ENCODE measurements at regions not wholly inside any gene's neighbourhood (a gene's known extent, or its start where the extent isn't known, plus 50 kb on each side); places are given as distances from the start of the nearest gene placed in this dataset.
"Not testable (repeated sequence)": the region's sequence is repeated elsewhere in the genome, so short reads cannot be mapped to it uniquely, and the experiment has no call there.

DNA sequence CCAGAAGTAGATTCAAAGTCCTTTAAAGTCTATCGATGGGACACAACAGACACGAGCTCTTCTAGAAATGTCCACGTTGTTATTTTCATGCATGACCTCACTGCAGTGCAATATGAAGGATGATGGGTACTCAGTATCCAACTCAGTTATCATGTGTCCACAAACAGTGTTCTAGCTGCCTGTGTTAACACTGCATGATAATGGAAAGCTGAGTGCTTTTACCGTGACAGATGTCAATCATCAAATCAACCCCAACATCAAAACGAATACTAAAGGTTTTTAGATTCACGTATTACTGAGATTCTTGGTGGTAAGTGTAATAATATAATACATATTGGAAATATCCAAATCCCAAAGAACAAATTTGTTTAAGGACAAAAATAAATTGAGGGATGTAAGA is 394.8 kb upstream of the TENM3 start:
- Histone ChIP-seq H3K4me3 (no peak overlapping the region), H3K27me3 (no peaks in the 10 kb centered on the region), H3K36me3 (no peaks in the 10 kb centered on the region), H3K9me3 (no peaks in the 10 kb centered on the region)
- DNase-seq, result no peak

DNA sequence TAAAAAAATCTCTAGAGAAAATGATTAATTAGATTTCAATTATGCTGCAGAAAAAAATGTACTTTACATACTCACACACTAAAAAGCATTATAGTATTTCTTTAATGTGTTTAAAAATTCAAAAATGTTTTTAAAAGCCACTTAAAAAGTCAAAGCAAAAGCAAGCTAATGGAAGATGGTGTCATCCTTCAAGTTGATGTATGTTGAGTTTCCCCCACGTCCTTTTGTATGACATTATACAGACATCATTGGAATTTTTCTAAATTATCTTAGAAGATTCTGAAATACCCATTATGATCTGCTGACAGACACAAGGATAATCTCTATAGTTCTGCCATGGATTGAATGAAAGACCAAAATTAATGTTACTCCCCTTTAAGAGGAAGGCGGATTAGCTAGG is 393.7 kb upstream of the TENM3 start:
- no peak for DNase-seq
- no peak overlapping the region for H3K4me3 ChIP-seq
- no peaks in the 10 kb centered on the region for H3K9me3 ChIP-seq
- no peaks in the 10 kb centered on the region for H3K36me3 ChIP-seq
- H3K27me3 ChIP-seq, result no peaks in the 10 kb centered on the region

DNA sequence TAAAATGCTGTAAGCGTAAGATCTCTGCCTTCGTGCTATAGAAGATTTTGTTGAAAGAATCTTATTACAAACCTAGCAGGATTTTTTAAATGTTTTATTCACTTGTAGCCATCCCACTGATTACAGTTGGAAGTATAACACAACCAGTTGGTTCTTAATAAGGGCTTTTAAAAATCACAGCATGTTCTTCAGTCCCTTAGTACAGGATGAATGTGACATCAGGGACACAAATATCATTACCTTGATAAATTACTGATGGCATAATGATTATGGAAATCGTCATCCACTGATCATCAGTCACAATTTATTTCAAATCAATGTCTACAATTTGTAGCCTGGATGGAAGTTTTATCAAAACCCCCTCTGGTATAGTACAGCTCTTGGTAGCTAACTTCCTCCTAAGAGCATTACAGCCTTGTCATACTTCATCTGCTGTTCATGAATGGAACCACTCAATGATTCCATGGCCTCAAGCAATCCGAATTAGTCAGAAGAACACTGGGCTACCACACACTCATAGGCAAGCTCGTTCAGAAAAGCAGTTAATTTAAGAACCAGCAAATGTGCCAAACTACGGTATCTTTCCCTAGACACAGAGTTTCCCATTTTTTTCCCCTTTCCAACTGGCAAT is 389.2 kb upstream of the TENM3 start:
- no peak overlapping the region for H3K4me3 ChIP-seq
- H3K27me3 ChIP-seq, result no peaks in the 10 kb centered on the region
- DNase-seq, result no peak
- H3K9me3 ChIP-seq, result no peaks in the 10 kb centered on the region
- no peaks in the 10 kb centered on the region for H3K36me3 ChIP-seq

DNA sequence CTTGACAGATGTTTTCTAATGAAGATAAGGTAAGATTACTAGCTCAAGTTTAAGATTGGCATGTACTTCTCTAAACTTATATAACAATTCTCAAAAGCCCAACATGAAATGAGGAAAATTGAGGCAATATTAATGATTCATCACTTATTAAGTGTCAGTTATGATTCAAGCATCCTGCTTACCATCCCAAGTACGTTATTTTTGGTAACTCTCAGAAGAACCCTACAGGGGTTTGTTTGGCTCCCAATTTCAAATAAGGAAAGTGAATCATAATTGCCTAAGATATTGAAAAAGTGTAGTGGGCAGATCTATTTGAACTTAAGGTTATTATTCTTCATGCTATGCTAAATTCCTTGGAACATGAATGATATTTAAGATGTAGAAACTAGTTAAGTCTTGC is 387.9 kb upstream of the TENM3 start:
- H3K27me3 ChIP-seq, result no peaks in the 10 kb centered on the region
- H3K4me3 ChIP-seq, result no peak overlapping the region
- no peak for DNase-seq
- H3K9me3 ChIP-seq, result no peaks in the 10 kb centered on the region
- H3K36me3 ChIP-seq, result no peaks in the 10 kb centered on the region

DNA sequence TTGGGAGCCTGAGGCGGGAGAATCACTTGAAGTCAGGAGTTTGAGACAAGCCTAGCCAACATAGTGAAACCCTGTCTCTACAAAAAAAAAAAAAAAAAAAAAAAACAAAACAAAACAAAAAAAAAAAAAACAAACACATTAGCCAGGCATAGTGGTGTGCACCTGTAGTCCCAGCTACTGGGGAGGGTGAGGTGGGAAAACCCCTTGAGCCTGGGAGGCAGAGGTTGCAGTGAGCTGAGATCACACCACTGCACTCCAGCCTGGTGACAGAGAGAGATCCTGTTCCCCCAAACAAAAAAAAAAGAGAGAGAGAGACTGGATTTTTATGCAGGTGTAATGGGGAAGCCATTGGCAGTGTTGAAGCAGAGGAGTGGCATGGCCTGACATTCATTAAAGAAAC is 385.7 kb upstream of the TENM3 start:
- DNase-seq, H3K4me3 ChIP-seq, H3K27me3 ChIP-seq, H3K9me3 ChIP-seq, H3K36me3 ChIP-seq: not testable (repeated sequence)

DNA sequence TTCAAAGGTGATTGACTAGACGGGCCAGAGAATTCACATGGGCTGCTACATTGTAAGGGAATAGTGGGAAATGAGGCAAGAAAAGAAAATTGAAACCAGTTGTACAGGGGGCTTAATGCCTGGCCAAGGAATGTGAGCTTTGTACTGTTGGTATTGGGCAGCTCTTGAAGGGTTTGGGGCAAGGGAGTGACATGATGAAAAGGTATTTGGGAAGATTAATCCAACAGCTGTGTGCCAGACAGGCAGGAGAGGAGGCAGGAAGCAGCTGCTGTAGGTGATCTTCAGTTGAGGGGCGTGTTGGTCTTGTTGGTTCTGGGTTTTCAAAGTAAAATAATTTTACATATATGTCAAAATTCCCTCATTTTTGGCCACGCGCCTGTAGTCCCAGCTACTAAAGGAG is 384.5 kb upstream of the TENM3 start:
- H3K27me3 ChIP-seq, result no peaks in the 10 kb centered on the region

DNA sequence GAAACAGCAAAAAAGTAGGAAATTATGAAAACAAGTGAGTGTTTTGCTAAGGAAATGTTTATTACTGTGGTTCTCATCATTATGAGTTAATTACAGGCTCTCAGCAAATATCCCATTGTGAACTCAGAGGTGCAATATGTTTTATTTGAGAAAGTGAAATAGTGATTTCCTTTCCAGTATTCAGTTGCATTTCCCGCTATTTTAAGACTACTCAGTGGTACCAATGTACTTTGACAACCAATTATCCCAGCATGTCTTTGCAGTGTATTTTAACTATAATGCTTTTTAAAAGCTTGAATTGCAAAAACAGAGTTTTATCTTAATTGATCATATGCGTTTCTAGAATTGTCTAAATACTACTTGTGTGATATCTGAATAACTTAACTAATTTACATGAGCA is 383.8 kb upstream of the TENM3 start:
- DNase-seq, result no peak
- H3K27me3 ChIP-seq, result no peaks in the 10 kb centered on the region
- H3K36me3 ChIP-seq, result no peaks in the 10 kb centered on the region
- no peak overlapping the region for H3K4me3 ChIP-seq
- H3K9me3 ChIP-seq, result no peaks in the 10 kb centered on the region

More for the DNA sequence above, 384.5 kb upstream of the TENM3 start:
- Histone ChIP-seq H3K4me3 (no peak overlapping the region), H3K36me3 (no peaks in the 10 kb centered on the region), H3K9me3 (no peaks in the 10 kb centered on the region)
- DNase-seq, result no peak

DNA sequence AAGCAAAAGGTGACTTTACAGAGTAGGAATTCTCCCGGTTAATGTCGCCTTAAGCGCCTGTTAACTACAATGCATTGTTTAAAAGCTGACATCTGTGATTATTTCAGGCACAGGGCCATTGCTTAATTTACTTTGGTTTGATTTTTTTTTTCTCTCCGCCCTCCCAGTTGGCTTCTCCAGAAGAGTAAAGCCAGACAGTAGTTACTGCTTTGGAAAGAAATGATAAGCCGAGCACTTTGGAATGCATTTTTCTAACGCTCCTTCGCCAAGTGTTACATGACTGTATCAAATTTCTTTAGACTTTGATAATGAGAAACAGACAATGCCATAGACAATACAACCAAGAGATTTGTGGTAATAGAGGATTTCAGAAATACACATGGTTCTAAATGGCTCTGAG is 383.0 kb upstream of the TENM3 start:
- no peak overlapping the region for H3K4me3 ChIP-seq
- H3K9me3 ChIP-seq, result no peaks in the 10 kb centered on the region
- no peaks in the 10 kb centered on the region for H3K27me3 ChIP-seq
- H3K36me3 ChIP-seq, result no peaks in the 10 kb centered on the region
- DNase-seq, result no peak

DNA sequence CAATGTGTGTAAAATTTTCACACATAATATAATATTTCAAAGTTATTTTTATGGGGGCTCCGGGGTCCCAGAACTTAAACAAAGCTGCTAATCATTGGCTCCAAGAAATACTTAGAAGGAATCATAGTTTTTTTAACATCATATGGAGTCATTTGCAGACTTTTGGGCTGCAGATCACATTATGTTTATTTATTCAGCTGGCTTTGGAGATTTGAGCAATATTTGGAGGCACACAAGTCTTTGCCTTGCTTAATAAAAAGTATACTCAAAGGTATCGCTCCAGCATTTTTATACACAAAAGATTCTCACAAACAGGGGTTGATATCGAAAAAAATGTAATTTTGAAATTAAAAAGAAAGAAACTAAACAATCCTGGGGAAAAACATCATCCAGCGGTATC is 382.5 kb upstream of the TENM3 start:
- no peak overlapping the region for H3K4me3 ChIP-seq
- H3K36me3 ChIP-seq, result no peaks in the 10 kb centered on the region
- H3K9me3 ChIP-seq, result no peaks in the 10 kb centered on the region
- no peak for DNase-seq
- no peaks in the 10 kb centered on the region for H3K27me3 ChIP-seq

DNA sequence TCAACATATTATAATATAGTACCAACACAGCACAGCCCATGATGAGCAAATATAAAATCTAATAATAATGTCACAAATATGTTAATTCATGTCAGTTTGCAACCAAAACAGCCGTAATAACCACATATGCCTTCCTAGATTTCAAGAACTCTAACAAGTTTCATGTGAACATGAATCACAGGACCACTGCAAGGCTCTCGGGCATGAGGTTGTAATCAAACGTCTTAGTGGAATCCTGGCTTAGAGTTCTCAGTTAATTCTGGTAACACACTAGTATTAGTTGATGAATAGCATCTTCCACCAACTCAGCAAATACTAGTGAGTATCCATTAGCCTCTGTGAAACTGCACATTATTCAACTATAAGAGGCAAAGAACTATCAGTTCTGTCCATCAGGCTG is 379.3 kb upstream of the TENM3 start:
- H3K9me3 ChIP-seq, result no peaks in the 10 kb centered on the region
- no peak overlapping the region for H3K4me3 ChIP-seq
- H3K36me3 ChIP-seq, result no peaks in the 10 kb centered on the region
- H3K27me3 ChIP-seq, result no peaks in the 10 kb centered on the region
- DNase-seq, result no peak

DNA sequence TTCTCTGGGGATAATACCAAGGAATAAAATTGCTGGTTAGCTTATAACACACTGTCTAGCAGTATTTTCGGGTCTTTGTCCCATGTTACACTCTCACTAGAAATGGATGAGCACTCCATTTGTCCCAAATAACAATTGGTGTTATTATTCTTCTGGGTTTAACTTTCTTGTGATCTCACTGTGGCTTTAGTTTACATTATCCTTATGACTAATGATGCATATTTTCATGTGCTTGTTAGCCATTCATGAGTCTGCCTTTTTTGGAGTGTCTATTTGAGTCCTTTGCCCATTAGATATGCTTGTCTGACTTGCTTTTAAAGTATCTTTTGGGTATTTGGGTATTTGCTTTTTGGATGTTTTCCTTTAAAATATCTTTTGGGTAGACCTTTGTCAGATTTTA is 372.9 kb upstream of the TENM3 start:
- Histone ChIP-seq H3K36me3 (no peaks in the 10 kb centered on the region), H3K4me3 (no peak overlapping the region), H3K9me3 (no peaks in the 10 kb centered on the region), H3K27me3 (no peaks in the 10 kb centered on the region)
- no peak for DNase-seq

DNA sequence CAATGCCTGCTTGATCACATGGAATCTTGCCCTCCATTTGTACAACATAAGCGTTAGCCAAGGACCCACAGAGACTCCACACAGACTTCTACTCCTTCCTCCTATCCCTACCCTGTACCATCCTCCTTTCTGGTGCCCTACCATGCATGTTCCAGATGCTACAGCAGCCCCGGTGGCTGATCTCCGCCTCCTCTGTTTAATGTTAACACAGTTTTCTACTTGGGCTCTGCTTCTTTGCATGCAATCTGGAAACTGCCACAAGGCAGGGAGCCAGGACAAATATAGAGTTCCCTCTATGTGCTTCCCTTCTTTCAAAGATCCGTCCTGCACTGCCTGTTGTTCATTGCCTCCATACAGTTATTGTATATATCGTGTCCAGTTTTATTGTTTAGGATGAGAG is 368.6 kb upstream of the TENM3 start:
- Histone ChIP-seq H3K36me3 (no peaks in the 10 kb centered on the region), H3K27me3 (no peaks in the 10 kb centered on the region), H3K4me3 (no peak overlapping the region), H3K9me3 (no peaks in the 10 kb centered on the region)
- no peak for DNase-seq

DNA sequence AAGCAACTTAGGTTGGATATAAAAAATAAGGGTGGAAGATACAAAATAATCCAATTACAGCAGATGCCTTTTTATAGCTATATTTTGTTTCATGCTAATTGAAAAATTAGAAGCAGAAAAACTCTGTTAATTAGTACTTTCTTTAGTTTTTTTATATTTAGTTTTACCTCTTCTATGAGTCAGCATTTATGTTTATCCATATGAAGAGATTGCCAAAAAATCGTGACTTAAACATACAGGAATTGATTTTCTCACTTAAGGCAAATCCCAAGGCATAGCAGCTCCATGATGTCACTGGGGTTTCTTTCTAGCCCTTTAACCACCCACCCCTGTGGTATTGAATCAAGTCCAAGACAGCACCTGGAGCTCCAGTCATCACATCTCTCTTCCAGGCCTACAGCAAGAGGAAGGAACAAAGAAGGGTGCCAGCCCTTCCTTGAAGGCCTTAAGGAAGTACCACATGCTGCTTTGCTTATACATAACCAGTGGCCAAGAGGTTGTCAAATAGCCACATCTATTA is 365.8 kb upstream of the TENM3 start:
- Histone ChIP-seq H3K36me3 (no peaks in the 10 kb centered on the region), H3K4me3 (no peak overlapping the region), H3K27me3 (no peaks in the 10 kb centered on the region), H3K9me3 (no peaks in the 10 kb centered on the region)
- DNase-seq, result peak; percentile 50

DNA sequence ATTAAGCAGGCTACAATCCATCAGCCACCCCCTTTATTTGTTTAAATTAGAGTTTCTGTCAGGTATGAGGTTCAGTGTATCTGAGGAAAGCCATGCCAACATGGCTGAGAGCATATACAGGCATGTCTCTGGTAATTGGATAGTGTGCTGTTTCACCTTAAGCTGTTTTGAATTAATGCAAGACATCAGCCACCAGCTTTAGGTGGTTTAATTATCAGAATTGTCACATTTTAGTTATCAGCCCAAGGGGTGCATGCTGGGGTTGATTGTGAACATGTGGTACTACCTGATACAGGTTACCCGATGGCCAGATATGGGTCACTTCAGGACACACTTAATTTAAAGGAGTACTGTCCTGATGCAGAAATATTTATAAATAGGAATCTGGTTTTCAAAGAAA is 353.2 kb upstream of the TENM3 start:
- H3K4me3 ChIP-seq, result no peak overlapping the region
- H3K9me3 ChIP-seq, result no peaks in the 10 kb centered on the region
- no peaks in the 10 kb centered on the region for H3K36me3 ChIP-seq
- no peaks in the 10 kb centered on the region for H3K27me3 ChIP-seq
- DNase-seq, result no peak

DNA sequence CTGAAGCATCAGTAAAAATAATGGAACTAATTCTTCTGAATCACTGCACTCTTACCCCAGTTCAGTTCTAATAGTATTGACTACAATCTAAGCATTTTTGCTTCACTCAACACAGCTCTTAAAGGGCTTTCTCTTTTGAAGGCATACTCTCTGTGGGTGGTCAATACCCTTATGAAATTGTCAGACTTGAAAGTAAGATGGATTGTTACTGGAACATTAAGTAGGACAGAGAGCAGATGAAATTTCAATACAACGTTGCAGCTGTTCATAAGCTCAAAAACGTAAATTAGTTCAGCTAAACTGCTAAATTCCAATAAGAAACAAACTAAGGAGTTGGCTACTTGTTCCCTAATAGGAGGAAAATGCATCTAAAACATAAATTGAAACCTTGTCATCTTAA is 352.3 kb upstream of the TENM3 start:
- Histone ChIP-seq H3K36me3 (no peaks in the 10 kb centered on the region), H3K4me3 (no peak overlapping the region), H3K9me3 (no peaks in the 10 kb centered on the region), H3K27me3 (no peaks in the 10 kb centered on the region)
- DNase-seq, result no peak

DNA sequence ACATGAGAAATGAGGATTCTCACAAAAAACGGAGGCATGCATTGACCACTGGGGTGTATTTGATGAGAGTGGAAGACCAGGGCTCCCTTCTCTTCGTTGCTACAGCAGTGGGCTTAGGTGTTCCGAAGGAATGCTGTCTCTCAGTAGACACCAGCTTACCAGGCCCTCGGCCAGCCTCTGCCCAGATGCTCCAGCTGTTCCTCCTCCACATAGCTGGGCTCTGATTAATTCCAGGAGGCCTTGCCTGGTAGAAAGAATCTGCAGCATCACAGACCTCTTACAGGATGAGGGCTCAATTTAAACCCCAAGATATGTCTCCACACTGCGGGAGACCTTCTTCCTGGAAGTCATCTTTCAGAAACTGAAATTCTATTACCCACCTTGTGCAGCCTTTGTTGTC is 346.6 kb upstream of the TENM3 start:
- no peak for DNase-seq
- no peaks in the 10 kb centered on the region for H3K36me3 ChIP-seq
- H3K4me3 ChIP-seq, result no peak overlapping the region
- no peaks in the 10 kb centered on the region for H3K27me3 ChIP-seq
- H3K9me3 ChIP-seq, result no peaks in the 10 kb centered on the region

DNA sequence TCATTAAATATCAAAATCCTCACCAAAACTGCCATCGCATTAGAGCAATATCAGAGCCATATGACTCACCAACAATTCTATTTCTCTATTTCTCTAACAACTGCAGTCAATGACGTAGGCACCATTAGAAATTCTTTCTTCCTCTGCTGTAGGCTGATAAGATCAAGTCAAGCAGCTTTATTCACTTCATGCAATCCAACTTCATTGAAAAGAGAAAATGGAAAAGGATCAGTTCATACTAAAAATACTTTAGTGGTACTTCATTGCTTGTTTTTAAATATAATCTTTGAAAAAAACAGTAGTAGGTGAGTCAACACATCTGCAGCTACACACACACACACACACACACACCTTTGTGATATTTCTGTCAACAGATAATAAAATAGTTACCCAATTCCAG is 345.3 kb upstream of the TENM3 start:
- Histone ChIP-seq H3K9me3 (no peaks in the 10 kb centered on the region), H3K36me3 (no peaks in the 10 kb centered on the region), H3K27me3 (no peaks in the 10 kb centered on the region), H3K4me3 (no peak overlapping the region)
- no peak for DNase-seq

DNA sequence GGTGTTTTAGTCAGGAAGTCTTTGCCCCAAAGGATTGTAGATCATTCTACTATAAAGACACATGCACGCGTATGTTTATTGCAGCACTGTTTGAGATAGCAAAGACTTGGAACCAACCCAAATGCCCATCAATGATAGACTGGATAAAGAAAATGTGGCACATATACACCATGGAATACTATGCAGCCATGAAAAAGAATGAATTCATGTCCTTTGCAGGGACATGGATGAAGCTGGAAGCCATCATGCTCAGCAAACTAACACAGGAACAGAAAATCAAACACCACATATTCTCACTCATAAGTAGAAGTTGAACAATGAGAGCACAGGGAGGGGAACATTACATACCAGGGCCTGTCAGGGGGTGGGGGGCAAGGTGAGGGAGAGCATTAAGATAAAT is 340.8 kb upstream of the TENM3 start:
- not testable (repeated sequence) for H3K36me3 ChIP-seq, H3K27me3 ChIP-seq, H3K9me3 ChIP-seq, DNase-seq, H3K4me3 ChIP-seq

DNA sequence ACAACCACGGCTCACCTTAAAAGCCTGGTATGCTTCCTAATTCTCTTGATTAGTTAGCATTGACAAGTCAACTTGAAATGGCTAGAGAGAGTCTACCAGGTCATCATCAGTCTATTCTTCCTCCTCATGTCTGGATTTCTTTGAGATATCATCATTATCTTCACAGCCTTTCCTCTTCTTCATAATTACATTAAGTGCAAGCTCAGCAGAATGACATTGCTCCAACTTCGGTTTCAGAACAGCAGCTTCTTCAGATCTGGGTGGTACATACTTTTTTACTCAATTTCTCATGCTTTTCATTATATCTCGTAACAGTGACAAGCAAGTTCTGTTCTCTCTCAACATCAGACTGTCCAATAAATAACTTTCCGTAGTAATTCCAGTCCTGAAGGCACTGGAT is 337.5 kb upstream of the TENM3 start:
- no peak for DNase-seq
- no peaks in the 10 kb centered on the region for H3K36me3 ChIP-seq
- no peak overlapping the region for H3K4me3 ChIP-seq
- no peaks in the 10 kb centered on the region for H3K9me3 ChIP-seq
- no peaks in the 10 kb centered on the region for H3K27me3 ChIP-seq

Data from MG63 (cell line).